ENCODE measurements at regions not wholly inside any gene's neighbourhood (a gene's known extent, or its start where the extent isn't known, plus 50 kb on each side); places are given as distances from the start of the nearest gene placed in this dataset.

DNA sequence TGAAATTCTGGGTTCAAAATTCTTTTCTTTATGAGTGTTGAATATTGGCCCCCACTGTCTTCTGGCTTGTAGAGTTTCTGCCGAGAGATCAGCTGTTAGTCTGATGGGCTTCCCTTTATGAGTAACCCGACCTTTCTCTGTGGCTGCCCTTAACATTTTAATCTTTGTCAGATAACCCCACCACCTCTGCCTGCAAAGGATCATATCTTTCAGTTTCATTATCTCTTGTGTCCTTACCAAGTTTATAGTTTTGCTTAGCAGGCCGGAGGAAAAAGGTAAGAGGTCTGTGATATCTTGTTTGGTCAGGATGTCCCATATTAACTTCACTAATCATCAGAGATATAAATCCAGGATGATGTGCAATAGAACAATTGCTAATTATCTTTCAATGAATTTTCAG, 970.2 kb upstream of the TYRP1 start:
- intact Hi-C loops (cut with DNase I; ENCODE audit: low total_unique reads): no loop called here
- DNase-seq: no peak

DNA sequence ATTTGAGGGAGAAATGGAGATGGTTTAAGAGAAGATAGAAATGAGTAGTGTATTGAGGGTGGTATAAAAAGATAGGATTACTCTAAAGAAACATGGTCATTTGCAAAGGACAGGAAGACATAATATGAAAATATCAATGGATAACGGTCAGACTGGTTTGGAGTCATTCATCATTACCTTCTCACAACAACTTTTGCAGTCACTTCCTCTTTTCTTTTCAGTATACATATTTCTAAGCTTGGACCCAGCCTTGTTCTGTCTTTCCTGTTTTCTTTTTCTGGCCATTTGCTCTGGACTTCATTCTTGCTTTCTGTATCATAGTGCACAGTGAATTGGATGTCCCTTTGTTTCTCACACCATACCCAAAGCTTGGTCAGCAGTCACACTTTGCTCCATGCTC, 966.5 kb upstream of the TYRP1 start:
- DNase-seq: no peak
- intact Hi-C loops (cut with DNase I; ENCODE audit: low total_unique reads): no loop called here

More for the DNA sequence above, 970.2 kb upstream of the TYRP1 start:
- TF ChIP-seq, protein P1, sequence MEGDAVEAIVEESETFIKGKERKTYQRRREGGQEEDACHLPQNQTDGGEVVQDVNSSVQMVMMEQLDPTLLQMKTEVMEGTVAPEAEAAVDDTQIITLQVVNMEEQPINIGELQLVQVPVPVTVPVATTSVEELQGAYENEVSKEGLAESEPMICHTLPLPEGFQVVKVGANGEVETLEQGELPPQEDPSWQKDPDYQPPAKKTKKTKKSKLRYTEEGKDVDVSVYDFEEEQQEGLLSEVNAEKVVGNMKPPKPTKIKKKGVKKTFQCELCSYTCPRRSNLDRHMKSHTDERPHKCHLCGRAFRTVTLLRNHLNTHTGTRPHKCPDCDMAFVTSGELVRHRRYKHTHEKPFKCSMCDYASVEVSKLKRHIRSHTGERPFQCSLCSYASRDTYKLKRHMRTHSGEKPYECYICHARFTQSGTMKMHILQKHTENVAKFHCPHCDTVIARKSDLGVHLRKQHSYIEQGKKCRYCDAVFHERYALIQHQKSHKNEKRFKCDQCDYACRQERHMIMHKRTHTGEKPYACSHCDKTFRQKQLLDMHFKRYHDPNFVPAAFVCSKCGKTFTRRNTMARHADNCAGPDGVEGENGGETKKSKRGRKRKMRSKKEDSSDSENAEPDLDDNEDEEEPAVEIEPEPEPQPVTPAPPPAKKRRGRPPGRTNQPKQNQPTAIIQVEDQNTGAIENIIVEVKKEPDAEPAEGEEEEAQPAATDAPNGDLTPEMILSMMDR (IDR thresholded peaks at IDR 0.05): no peak
- H3K4me1 ChIP-seq: no peaks in the 10 kb centered on the region
- no peaks in the 10 kb centered on the region for H3K27me3 ChIP-seq
- no peaks in the 10 kb centered on the region for H3K36me3 ChIP-seq
- H3K27ac ChIP-seq: no peak overlapping the region
- no peak overlapping the region for H3K4me3 ChIP-seq
- H3K9me3 ChIP-seq: no peaks in the 10 kb centered on the region

DNA sequence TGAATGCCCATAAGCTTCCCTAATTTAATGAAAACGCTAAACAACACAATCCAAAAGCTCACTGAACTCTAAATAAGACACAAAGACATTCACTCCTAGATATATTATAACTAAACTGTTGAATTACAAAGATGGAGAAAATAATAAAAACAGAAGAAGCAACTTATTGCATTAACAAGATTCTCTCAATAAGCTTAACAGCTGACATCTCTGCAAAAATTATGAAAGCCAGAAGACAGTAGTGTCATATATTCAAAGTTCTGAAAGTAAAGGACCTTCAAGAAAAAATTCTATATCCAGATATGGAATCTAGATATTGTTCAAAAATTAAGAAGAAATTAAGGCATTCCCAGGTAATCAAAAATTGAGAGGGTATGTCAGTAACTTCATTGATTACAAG, 957.8 kb upstream of the TYRP1 start:
- peaks cover 0 to 3% (median 0%) of the 10 kb centered on the region in 3 donors for H3K9me3 ChIP-seq
- no peak for DNase-seq
- TF ChIP-seq, protein P1 (IDR thresholded peaks at IDR 0.05): no peak
- no peak overlapping the region for H3K27ac ChIP-seq
- intact Hi-C loops (cut with DNase I; ENCODE audit: low total_unique reads): no loop called here
- H3K4me3 ChIP-seq: no peak overlapping the region
- H3K4me1 ChIP-seq: no peaks in the 10 kb centered on the region
- H3K36me3 ChIP-seq: no peaks in the 10 kb centered on the region
- H3K27me3 ChIP-seq: no peaks in the 10 kb centered on the region

More for the DNA sequence above, 966.5 kb upstream of the TYRP1 start:
- Histone ChIP-seq H3K9me3 (no peaks in the 10 kb centered on the region), H3K4me3 (no peak overlapping the region), H3K27me3 (no peaks in the 10 kb centered on the region), H3K4me1 (no peaks in the 10 kb centered on the region), H3K27ac (no peak overlapping the region), H3K36me3 (no peaks in the 10 kb centered on the region)
- TF ChIP-seq, protein P1 (IDR thresholded peaks at IDR 0.05): no peak

GRCh38 chr9:11742471-11742870, 950.7 kb upstream of the TYRP1 start:
- Histone ChIP-seq H3K36me3 (no peaks in the 10 kb centered on the region), H3K27ac (no peak overlapping the region), H3K4me1 (no peaks in the 10 kb centered on the region), H3K9me3 (no peaks in the 10 kb centered on the region), H3K27me3 (no peaks in the 10 kb centered on the region), H3K4me3 (no peak overlapping the region)
- TF ChIP-seq, protein P1 (IDR thresholded peaks at IDR 0.05): no peak
- DNase-seq: no peak
- intact Hi-C loops (cut with DNase I; ENCODE audit: low total_unique reads): no loop called here

- no peaks in the 10 kb centered on the region for H3K36me3 ChIP-seq
- no peak for DNase-seq
- intact Hi-C loops (cut with DNase I; ENCODE audit: low total_unique reads): no loop called here
- TF ChIP-seq, protein P1 (IDR thresholded peaks at IDR 0.05): no peak
- H3K27me3 ChIP-seq: no peaks in the 10 kb centered on the region
- H3K4me3 ChIP-seq: no peak overlapping the region
- no peak overlapping the region for H3K27ac ChIP-seq
- no peaks in the 10 kb centered on the region for H3K4me1 ChIP-seq
- H3K9me3 ChIP-seq: no peaks in the 10 kb centered on the region
Measured at GRCh38 chr9:11743356-11743755, 949.8 kb upstream of the TYRP1 start.

GRCh38 chr9:11749396-11749795, 943.8 kb upstream of the TYRP1 start:
- DNase-seq: no peak
- TF ChIP-seq, protein P1 (IDR thresholded peaks at IDR 0.05): no peak
- H3K27me3 ChIP-seq: no peaks in the 10 kb centered on the region
- no peaks in the 10 kb centered on the region for H3K4me1 ChIP-seq
- H3K9me3 ChIP-seq: no peaks in the 10 kb centered on the region
- intact Hi-C loops (cut with DNase I; ENCODE audit: low total_unique reads): no loop called here
- no peak overlapping the region for H3K4me3 ChIP-seq
- H3K36me3 ChIP-seq: no peaks in the 10 kb centered on the region
- no peak overlapping the region for H3K27ac ChIP-seq

All from tibial artery (tissue), 4 donors.